Dermis microvascular lymphatic vessel endothelial cell (primary cell): ENCODE measurements at regions not wholly inside any gene's neighbourhood (a gene's known extent, or its start where the extent isn't known, plus 50 kb on each side); places are given as distances from the start of the nearest gene placed in this dataset.
A peak's percentile ranks its signal among the peaks of the same experiment; 100 is the strongest.
"Not testable (repeated sequence)": the region's sequence is repeated elsewhere in the genome, so short reads cannot be mapped to it uniquely, and the experiment has no call there.

Experiments used
- DNase-seq, 2 donors: peaks; one replicate each; pipeline versions ENCODE4 v3.0.0 to v3.0.0-alpha.2; 2010; ENCODE audit warnings: low read depth in 2 of 2

DNA sequence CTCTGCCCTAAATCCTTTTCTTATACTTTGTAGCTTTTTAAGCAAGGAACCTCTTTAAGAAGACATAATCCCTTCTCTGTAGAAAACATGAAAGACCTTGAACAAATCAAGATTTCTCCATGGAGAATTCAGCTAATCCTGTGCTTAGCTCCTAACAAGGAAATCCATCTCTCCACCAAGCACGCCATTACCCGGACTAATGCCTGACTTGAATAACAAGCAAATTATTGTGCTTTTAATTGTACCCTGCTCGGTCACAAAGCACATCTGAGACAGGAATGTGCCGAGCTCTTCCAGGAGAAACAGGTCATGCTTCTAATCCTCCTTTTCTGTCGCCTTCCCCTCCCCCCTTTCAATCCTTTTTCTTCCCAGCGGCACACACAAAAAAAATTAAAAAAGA, 141.3 kb downstream of the PSAT1 start:
- DNase-seq = no peak

GRCh38 chr9:78438780-78439179, 141.9 kb downstream of the PSAT1 start:
- no peak for DNase-seq

DNA sequence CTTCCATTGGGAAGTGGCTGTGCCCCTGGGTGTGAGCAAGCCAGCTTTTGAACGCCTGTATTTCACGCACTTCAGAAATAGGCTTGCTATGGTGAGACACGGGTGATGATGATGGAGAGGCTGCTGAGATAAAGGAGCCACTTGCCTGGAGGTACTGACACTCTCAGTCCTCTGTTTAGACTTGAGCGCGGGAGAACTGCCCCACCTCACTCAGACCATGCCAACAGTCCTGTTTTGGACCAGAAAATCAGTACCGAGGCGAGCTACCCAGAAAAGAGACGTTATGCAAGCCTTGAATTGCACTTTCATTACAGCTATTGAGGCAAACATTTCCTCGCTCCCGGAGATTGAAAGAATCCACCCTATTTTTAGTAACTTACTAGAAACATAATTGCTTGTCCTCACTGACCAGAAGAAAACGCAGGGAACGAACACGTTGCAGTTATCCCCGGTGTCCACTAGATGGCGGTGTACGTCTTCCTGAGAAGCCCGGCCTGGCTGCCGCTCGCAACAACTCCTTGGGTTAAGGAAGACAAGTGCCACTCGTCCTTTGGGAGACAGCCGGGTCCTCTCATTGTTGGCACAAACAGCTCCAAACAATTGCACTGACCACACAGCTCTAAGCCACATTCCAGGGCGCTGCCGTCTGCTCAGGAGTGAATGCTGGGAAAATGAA, 142.4 kb downstream of the PSAT1 start:
- peak; percentile 29 to 79 for DNase-seq

DNA sequence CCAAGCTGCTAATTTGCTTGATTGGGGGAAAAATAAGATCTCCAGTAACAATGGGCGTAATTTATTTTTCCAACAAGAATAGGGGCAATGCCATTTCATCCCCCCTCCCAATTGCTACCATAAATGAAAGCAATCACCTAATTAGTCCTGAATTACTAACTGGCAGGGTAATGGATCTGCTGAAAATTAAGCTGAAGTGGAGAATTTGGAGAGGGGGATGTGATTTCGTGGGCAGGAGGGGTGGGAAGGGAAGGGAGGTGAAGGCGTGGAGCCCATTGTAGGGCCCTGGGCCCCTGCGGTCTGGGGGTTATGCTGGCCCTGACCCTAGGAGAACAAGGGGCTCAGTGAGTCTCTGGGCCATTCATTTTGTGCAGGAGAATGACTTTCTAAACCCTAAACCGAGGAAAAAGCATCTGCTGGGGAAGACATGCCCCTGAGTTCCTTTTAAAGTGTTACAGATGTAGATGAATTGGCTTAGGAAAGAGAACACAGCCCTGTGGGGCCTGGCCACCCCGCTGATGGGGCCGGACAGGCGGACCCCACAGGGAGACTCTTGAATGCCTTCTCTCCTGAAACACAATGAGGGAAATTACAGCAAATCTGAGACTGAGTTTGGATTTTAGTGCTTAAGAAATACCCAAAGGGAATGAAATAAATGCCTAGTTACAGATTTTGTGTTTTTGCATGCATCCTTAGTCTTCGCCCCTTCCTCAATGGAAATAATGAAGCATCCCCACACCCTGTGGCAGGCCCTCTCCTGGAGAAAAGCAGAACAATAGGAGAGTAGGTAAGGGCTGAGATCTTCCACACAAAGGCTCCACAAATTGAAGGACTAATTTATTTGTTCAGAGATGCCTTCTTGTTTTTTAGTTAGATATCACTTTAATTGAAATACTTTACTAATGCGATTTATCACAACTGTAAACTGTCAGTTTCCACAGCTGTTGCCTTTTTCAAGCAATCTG, 143.2 kb downstream of the PSAT1 start:
- no peak for DNase-seq

GRCh38 chr9:78441396-78441795, 144.5 kb downstream of the PSAT1 start:
- no peak for DNase-seq

- no peak for DNase-seq
These were observed 145.0 kb downstream of the PSAT1 start for GRCh38 chr9:78441822-78442431.

DNA sequence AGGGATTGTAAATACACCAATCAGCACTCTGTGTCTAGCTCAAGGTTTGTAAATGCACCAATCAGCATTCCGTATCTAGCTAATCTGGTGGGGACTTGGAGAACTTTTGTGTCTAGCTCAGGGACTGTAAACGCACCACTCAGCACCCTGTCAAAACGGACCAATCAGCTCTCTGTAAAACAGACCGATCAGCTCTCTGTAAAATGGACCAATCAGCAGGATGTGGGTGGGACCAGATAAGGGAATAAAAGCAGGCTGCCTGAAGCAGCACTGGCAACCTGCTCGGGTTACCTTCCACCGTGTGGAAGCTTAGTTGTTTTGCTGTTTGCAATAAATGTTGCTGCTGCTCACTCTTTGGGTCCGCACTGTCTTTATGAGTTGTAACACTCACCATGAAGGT, 145.7 kb downstream of the PSAT1 start:
- DNase-seq = not testable (repeated sequence)

DNA sequence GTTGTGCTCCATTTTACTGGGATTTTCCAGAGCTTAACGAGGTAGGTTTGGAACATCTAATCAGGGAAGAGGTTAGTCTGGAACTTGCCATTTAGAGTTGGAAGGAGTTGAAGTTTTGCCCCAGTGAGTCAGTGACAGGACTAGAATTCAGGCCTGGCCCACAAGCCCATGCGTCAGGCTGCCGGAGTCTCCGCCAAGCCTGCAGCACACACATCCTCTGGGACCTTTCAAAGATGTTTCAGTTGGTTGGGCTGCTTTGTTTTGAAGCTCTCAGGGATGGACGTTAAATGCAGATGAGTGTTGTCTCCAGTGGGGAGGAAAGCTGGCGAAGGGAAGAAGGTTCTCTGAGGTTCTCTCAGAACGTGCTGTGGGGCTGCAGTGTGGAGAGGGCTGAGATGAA, 147.0 kb downstream of the PSAT1 start:
- no peak for DNase-seq

DNA sequence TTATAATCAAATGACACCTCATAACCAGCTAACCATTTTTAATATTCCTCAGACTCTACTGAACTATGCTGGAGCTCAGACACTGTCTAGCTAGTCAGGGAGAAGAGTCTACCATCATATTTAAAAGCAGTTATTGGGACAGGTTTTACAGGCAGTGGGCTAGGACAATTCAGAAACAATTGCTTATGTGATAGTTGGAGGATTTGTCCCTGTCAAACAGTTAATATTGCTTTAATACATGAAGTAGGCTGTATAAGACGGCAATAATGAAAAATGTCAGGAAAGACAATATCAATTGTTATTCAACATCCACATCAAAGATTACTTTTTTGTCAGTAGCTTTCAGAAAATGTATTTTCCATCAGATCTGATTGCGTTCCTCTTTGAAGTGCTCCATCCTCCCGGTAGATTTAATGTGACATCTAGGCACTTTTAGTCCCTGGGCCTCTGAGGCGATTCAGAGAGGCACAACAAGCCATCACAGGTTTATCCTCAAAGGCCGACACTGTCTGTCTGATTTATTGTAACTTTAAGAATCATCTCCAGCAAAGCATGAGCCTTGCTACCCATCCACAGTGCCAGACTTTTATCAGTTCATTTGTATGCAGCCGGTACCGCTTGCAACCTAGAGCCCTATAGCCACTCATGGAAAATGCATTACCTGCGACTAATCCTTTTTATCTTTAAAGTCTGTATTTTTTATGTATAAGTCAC, 152.2 kb downstream of the PSAT1 start:
- no peak for DNase-seq

GRCh38 chr9:78453450-78453849, 156.5 kb downstream of the PSAT1 start:
- no peak for DNase-seq

GRCh38 chr9:78462611-78463010, 165.7 kb downstream of the PSAT1 start:
- DNase-seq = no peak

GRCh38 chr9:78463750-78464149, 166.8 kb downstream of the PSAT1 start:
- no peak for DNase-seq

GRCh38 chr9:78468231-78468630, 171.3 kb downstream of the PSAT1 start:
- no peak for DNase-seq

DNA sequence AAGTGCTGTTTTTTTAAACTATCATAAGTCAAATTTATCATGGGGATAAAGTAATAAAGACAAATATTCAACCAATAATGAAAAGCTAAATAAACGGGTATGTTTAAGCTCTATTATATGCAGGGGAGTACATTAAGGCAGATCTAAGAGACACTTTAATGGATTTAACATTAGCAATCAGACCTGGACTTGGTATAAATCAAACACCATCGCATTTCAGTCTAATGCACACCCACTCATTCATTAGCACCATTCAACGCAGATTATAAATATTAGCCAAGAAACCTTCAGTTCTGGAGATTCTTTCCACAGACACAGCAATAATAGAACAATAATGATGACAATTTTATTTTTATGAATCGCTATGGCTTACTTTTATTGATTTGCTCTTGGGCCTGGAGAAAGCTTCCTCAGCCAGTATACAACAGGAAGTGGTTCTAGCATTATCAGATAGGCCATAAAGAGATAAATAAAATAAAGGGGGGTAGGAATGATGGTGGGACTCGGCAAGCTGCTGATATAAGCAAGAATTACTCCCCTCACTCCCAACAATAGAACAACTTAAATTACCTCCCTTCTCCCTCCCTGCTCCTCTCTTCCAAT, 172.2 kb downstream of the PSAT1 start:
- DNase-seq = no peak

GRCh38 chr9:78470216-78470615, 173.3 kb downstream of the PSAT1 start:
- no peak for DNase-seq

DNA sequence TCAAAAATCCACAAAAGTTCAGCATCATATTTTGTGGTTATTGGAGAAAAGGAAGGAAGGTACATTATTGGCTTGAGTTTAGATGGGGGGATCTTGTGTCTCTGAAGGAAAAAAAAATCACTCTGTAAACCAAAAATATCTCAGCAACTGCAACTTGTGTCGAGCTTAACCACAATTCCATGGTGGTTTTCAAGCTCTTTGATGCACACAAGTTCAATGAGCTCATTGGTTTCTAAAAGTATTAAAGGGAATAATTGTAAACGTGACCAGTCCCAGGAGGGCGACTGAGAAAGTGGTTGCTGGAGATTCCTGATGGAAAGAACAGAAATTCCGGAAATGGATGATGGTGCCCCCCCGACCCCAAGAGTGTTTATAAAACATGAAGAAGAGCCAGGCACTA, 173.8 kb downstream of the PSAT1 start:
- no peak for DNase-seq

GRCh38 chr9:78472111-78472510, 175.2 kb downstream of the PSAT1 start:
- DNase-seq = no peak

GRCh38 chr9:78479441-78479840, 182.5 kb downstream of the PSAT1 start:
- no peak for DNase-seq

GRCh38 chr9:78486661-78487060, 189.7 kb downstream of the PSAT1 start:
- no peak for DNase-seq

- DNase-seq = no peak
These were observed 193.3 kb downstream of the PSAT1 start for GRCh38 chr9:78490231-78490630.

DNA sequence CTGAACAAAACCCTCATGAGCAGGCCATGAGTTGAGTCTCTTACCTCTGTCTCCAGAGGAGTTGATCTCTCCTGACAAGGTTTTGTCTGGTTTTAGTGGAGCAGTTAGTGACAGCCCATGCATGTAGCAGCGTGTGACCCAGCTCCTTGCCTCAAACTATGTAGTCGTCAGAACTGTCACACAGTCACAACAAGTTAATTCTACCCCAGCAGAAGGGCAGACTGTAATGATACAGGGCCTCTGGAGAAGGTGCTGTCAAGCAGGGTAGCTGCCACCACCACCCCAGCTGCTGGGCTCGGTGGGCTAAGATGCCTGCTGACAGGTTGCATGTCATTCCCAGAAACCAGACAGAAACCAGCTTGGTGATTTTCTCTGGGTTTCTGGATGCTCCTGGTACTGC, 194.5 kb downstream of the PSAT1 start:
- DNase-seq = no peak
